LoVo (cell line): ENCODE measurements at regions not wholly inside any gene's neighbourhood (a gene's known extent, or its start where the extent isn't known, plus 50 kb on each side); places are given as distances from the start of the nearest gene placed in this dataset.
A peak's percentile ranks its signal among the peaks of the same experiment; 100 is the strongest.
"Not testable (repeated sequence)": the region's sequence is repeated elsewhere in the genome, so short reads cannot be mapped to it uniquely, and the experiment has no call there.

Experiments
- DNase-seq: peaks from one replicate; pipeline ENCODE4 v3.0.0-alpha.2; 2016; ENCODE audit warnings: low spot score

GRCh38 chr14:106610691-106611090, 1084.3 kb downstream of the TMEM121 start:
- DNase-seq = no peak

- no peak for DNase-seq
These were observed 1086.9 kb downstream of the TMEM121 start for GRCh38 chr14:106613256-106613655.

GRCh38 chr14:106618471-106618951, 1092.1 kb downstream of the TMEM121 start:
- not testable (repeated sequence) for DNase-seq

GRCh38 chr14:106619606-106620005, 1093.2 kb downstream of the TMEM121 start:
- no peak for DNase-seq

- DNase-seq = no peak
These were observed 1094.0 kb downstream of the TMEM121 start for GRCh38 chr14:106620368-106620767.

GRCh38 chr14:106622200-106622745, 1095.9 kb downstream of the TMEM121 start:
- DNase-seq = no peak

- DNase-seq = no peak
These were observed 1098.8 kb downstream of the TMEM121 start for GRCh38 chr14:106625186-106625585.

- not testable (repeated sequence) for DNase-seq
These were observed 1100.1 kb downstream of the TMEM121 start for GRCh38 chr14:106626469-106626868.

GRCh38 chr14:106626942-106627588, 1100.7 kb downstream of the TMEM121 start:
- DNase-seq = peak; percentile 42

- no peak for DNase-seq
These were observed 1105.5 kb downstream of the TMEM121 start for GRCh38 chr14:106631879-106632278.

GRCh38 chr14:106633721-106634120, 1107.3 kb downstream of the TMEM121 start:
- DNase-seq = no peak

- DNase-seq = no peak
These were observed 1109.2 kb downstream of the TMEM121 start for GRCh38 chr14:106635569-106635968.

- DNase-seq = not testable (repeated sequence)
These were observed 1112.5 kb downstream of the TMEM121 start for GRCh38 chr14:106638786-106639452.

- no peak for DNase-seq
These were observed 1115.7 kb downstream of the TMEM121 start for GRCh38 chr14:106642090-106642489.

- DNase-seq = not testable (repeated sequence)
These were observed 1116.6 kb downstream of the TMEM121 start for GRCh38 chr14:106642971-106643370.

- not testable (repeated sequence) for DNase-seq
These were observed 1122.5 kb downstream of the TMEM121 start for GRCh38 chr14:106648874-106649273.

GRCh38 chr14:106651016-106651415, 1124.6 kb downstream of the TMEM121 start:
- no peak for DNase-seq

GRCh38 chr14:106652494-106652893, 1126.1 kb downstream of the TMEM121 start:
- no peak for DNase-seq

GRCh38 chr14:106657460-106657859, 1131.1 kb downstream of the TMEM121 start:
- no peak for DNase-seq

- not testable (repeated sequence) for DNase-seq
These were observed 1131.9 kb downstream of the TMEM121 start for GRCh38 chr14:106658066-106658860.

- DNase-seq = peak; percentile 23
These were observed 1135.2 kb downstream of the TMEM121 start for GRCh38 chr14:106661561-106661960.

GRCh38 chr14:106662936-106663550, 1136.7 kb downstream of the TMEM121 start:
- no peak for DNase-seq
